Stimulated activated CD4-positive, alpha-beta T cell treated with anti-CD3 and anti-CD28 coated beads, Interleukin-15, amount 100 ng/mL, for 1 hour (primary cell): ENCODE measurements at regions not wholly inside any gene's neighbourhood (a gene's known extent, or its start where the extent isn't known, plus 50 kb on each side); places are given as distances from the start of the nearest gene placed in this dataset.
"Not testable (repeated sequence)": the region's sequence is repeated elsewhere in the genome, so short reads cannot be mapped to it uniquely, and the experiment has no call there.

Source experiments
- DNase-seq, 2 donors: peaks; one replicate each; pipeline ENCODE4 v3.0.0-alpha.2; 2020; ENCODE audit warnings: low read depth in 1 of 2, low spot score in 1 of 2

DNA sequence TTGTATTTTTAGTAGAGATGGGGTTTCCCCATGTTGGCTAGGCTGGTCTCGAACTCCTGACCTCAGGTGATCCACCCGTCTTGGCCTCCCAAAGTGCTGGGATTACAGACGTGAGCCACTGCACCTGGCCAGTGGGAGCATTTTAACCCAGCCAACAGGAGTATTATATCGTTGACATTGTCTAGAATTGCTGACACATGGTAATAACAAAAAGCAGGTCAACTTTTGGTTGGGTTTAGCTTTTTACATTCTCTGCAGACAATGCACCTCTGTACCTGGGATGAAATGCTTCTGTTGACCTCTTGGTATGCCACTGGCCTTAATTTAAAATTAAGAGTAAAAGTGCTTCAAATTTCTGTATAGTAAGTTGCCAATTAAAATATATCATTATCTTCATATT is 245.6 kb downstream of the TTC6 start:
- not testable (repeated sequence) for DNase-seq

DNA sequence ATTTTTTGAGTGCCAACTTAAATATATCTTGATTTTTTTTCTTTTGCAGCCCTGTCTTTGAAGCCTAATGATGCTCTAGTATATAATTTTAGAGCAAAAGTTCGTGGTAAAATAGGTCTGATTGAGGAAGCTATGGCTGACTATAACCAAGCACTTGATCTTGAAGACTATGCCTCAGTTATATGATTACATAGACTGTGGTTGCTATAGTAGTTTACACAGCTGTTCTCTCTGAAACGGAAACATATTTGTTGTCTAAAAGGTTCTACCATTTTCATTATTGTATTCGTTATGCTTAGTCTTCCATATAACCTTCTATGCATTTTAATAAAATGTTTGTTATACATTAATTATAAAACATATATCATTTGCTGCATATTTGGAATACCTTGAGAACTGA is 246.7 kb downstream of the TTC6 start:
- no peak for DNase-seq

DNA sequence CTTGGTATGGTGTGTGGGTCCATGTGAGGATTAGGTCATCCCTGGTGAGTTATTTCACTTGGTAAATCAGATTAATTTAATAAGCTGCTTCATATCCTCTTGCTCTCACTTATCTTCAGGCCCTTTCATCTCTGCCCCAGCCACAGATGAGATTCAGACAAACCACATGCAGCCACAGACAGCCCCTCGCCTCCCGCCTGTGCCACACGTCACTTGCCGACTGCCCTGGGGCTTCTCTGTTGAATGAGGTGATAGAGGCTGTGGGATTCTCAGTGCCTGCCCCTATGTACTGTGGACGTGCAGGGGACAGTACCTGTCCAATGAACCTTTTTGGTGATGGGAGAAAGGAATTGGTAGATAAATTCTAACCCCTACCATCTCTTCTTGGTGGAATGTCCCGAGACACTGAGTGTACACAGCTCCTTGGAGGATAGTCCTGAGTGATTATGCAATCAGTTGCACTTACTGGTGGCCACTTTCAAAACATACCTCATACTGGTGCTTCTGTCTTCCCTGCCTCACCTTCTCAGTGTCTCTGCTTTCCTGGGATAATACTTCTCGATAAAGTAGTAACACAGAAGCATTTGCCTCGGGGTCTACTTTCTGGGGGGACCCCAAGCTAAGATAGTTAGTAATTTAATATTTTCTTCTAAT is 248.7 kb downstream of the TTC6 start:
- DNase-seq: no peak

DNA sequence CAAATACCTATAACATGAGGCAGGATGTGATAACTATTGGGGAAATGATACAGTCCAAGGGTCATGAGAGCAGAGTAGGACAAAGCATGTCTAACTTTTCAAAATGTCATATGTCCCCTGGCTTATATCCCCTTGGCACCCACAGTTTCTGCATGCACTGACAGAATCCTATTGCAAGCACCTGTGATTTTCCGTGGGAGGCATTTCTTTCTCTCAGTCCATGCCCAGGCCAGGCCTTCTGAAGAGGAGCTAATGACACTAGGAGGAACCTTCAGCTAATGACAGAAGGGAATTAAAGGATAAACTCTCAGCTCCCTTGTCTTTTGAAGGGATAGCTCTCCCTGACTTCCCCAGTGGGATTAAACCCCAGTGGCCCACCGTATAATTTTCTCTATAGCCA is 249.2 kb downstream of the TTC6 start:
- no peak for DNase-seq

DNA sequence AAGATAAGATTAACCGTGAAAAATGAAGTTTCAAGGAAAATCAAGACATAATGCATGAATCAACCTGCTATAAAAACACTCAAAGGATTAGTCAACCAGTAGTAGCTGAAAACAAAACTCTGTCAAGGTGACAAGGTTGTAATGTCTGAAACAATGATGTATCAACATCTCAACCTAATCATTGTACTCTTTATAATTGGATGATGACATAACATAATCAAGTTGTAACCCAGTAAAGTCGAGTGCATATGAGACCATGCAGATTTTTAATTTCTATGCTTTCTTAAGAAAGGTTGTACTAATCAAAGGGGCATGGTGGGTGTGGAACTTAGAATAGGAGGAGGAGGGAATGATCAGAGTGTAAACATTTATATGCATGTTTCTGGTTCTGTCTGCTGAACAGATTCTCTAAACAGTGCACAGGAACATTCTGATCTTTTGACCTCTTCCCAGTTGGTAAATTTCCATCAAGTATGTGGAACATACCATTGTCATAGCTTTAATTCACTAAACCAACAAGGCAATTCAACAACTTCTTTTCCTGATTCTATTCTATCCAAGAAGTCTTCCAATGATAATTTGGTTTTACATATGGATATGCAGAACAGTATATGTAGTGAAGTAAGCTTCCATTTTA is 253.7 kb downstream of the TTC6 start:
- DNase-seq: no peak

DNA sequence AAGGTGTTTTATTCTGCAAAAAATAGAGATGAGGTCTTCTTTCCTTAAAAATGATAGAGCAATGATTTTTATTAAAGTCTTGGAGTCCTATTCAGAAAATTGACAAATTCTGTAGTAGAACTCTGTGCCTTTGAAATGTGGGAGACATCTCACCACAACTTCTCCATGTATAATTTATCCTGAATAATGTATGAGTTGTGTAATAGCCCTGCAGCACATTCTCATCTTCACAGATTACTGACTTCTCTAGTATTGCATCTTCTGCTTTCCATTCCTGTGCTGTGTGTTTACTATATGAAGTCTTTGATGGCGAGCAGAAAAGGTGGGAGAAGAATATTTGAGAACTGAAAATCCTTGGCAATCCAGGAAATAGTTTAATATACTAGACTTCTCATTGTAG is 255.6 kb downstream of the TTC6 start:
- no peak for DNase-seq

DNA sequence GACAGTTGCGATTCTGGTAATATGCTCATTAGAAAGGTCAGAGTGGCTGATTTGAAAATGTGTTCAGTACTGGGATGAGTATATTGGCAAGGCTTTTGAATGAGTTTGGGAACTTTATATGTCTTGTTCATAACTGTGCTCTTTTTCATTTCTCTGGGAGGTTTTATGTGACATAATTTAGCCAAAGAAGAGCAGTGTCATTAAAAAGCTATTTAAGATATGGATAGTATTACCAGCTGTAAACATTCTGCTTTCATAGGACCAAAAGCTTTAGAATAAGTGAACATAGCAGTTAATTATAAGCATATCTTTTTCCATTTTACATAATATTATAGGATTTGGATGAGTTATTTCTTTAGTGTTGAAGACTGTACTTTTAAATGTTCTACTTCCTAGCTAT is 260.4 kb downstream of the TTC6 start:
- DNase-seq: no peak

DNA sequence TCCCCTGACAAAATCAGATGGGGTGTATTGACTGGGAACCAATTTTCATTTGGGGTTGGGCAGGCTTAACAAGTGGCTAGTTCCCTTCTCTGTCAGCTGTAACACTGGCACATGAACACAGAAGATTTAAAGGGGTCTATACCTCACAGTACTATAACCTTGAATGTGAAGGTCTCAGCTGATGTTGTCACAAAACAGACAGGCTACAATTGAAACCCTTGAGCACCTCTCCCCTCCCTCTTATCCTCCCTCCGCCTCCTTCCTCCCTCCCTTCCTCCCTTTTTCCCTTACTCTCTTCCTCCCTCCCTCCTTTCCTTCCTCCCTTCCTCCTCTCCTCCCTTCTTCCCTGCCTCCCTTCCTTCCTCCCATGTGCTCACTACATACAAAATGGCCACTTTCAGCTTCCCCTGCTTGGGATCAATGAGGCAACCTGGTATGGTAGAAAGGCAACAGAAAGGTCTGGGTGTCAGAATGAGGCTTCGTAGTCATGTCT is 262.4 kb downstream of the TTC6 start:
- DNase-seq: no peak

DNA sequence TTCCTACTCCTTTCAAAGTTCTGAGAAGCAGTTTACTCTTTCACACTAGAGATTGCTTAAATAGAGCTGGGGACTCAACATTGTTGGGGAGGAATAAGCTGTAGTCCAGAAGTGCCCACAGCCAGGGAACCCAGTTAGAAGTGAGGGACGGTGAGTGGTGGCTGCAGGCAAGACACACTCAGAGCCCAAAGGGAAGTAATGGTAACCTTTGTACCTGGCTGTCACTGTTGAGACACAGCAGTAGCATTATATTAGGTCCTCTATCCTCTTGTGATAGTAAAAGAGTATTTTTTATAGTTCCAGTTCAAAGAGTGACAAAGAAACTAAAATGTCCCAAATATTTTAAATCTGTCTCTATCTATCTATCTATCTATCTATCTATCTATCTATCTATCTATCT is 263.3 kb downstream of the TTC6 start:
- DNase-seq: no peak

DNA sequence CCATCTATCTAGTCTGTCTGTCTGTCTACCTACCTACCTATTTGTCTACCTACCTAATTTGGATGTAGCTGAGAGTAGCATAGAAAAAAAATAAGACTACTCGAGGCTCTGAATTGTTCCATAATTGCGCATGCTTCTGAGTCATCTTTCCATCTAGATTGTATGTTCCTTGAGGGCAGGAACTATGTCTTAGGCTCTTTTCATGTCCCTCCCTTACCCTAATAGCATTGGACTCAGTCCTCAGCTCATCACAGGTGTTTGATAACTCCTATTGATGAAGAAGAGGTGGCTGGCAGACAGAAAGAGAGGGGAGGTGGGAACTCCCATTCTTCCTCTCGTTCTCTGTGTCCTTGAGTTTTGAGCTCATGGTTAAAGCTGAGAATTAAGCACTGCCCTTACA is 263.7 kb downstream of the TTC6 start:
- DNase-seq: no peak

DNA sequence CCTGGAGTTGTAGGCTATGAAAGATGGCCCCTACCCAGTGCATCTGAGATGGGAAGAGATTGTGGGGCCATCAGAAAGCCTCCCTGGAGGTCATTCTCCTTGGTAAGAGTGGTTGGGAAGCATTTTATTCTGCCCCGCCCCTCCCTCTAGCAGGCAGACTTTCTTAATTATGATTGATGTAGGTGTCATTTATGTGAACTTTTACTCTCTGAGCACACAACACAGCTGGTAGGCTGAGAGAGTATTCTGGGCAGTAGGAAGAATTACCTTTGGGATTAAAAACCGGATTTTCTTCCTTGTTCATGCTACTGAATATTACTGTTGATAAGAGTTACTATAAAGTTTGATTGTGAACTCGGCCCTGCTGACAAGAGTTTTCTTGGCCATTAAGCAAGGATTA is 266.8 kb downstream of the TTC6 start:
- DNase-seq: no peak

DNA sequence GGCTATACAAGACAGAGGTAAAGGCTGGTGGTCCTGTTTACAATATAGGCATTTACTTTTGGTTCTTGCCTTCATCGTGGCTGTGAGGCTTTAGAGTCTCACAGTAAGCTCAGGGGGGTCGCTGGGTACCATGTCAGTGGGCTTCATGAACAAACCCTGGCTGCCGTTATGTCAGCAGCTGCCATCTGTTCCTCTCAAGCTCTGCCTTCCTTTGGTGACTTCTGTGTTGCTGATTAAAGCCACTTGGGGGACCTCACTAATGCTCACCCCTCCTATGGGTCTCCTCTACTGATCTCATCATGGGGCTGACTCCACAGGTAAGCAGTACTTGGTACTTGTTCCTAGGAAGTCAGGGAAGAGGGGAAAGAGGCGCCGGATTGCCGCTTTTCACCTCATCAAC is 268.7 kb downstream of the TTC6 start:
- no peak for DNase-seq

DNA sequence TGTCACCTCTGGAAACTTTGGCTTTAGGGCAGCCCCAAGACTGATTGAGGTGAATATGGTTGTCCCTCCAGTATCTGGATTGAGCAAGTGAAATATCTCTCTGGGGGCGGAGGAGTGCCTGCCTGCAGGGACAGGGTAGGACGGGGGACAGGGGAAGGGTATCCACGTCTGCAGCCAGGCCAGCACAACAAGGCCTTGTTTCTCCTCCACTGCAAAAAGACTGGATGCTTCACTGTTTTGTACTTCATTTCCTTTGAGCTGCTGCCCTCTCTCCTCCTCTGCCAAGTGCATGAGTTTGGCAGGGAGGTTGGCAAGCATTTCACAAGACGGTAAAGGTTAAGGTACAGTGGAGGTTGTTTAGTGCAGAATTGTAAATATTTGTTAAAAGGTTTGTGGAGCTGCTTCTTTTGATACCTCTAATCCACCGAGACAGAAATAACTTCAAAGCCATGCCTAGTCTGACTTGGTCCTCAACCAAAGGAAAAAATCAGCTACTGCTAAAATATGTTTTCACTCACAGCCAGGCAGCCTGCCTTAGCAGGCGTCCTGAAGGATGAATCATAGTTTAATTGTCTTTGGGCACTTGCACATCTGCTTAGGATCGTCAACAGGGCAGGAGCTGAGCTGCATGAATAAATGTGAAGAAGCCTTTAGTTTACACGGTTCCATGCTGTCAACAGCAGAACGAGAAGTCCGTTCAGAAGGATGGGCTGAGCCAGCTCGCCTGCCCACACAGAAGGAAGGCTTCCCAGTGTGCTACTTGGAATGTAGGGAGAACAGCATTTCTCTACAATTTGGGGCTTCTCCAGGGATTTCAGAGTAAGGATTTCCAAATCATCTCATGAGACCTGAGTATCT is 269.7 kb downstream of the TTC6 start:
- DNase-seq: no peak

DNA sequence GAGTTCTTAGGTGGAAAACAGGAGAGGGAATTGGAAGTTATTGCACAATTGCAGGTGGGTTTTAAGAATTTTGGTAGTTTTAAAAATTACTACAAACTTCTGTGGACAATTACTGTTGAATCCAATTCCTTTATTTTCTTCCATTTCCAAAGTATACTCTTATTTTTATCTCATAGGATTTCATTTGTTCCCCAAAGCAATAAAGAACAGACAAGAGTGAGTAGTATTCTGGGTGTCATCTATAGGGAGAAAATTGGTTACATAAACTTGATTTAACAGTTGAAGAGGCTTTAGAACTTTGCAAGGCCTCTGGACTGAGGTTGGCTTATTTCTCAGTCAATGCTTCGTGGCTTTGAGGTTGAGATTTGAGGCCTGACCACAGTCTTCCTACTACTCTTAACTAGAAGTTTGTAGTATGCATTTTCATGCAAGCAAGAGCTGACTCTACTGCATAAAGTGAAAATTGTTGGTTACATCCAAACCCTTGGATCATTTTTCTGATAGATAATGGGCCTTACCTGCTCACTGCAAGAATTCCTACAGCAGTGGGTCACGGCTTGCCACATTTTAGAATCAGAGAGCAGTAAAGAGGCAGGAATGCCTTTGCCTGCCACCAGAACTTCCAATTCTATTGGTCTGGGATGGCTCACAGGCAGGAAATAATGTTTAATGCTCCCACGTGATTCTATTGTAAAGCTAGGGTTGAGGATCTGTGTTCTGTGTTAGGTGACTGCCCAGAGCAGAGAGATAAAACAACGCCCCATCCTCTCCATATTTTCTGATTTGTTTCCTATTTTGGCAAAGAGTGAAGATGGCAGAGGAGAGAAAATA is 270.5 kb downstream of the TTC6 start:
- DNase-seq: no peak

DNA sequence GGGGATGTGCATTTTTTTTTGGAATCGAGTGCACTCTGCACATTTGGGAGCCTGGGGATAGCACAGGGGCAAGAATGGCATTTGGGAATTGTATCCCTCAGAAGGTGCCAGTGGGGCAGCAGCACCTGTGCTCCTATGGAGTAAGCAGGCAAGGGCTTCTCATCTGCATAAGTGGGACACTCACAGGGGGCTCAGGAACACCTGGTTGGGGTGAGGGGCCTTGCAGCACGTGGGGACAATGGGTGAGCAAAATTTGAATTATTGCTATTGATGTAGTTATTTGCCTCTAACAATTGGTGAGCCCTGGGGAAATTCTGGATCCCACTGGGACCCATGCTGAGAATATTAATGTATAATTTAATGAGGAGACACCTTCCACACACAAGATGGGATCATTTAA is 274.2 kb downstream of the TTC6 start:
- DNase-seq: no peak

DNA sequence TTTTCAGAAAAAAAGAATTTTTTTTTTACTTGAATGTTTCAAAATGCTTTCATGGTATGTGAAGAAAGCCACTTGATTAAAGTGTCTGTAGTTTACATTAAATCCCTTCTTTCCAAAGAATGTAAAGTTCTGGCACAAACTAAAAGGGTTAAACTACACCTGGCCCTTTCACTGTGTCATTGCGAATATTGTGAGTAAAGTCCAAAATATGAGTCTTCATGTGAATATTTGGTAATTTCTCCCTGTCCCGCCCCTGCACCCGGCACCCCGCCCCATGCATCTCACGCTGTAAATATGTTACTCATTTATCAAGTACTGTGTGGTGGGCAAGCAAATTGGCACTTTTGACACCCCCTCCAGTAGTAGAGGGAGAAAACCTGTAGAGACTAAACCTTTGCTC is 274.7 kb downstream of the TTC6 start:
- no peak for DNase-seq

DNA sequence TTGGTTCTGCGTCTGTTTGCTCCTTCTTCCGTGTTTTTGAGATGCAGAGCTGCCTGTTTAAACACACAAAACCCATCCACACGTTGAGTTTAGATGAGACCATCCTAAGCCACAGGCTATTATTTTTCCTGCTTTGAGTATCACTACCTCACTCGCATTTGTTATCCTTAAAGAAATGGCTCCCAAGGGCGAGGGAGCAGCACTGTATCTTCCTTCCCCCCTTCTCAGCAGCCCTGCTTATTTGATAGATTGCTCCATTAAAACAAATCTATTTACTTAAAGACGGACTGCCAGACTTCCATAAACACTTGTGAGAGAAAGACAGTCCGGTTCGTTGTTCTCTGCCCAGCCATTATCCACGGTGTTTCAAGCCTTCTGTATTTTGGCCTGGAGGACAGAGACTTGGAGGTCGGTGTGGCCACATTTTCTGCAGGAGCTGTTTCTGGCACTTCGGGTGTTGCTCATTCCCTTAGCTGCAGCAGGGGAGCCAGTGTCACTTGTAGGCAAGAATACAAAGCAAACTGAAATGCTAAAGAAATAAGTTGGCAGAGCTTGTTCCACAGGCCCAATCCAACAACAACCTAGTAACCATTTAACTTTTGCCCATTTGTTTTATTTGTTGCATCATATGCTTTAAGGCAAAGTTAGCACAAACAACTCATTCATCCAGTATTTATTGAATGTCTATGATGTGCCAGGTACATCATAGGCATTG is 275.4 kb downstream of the TTC6 start:
- no peak for DNase-seq

DNA sequence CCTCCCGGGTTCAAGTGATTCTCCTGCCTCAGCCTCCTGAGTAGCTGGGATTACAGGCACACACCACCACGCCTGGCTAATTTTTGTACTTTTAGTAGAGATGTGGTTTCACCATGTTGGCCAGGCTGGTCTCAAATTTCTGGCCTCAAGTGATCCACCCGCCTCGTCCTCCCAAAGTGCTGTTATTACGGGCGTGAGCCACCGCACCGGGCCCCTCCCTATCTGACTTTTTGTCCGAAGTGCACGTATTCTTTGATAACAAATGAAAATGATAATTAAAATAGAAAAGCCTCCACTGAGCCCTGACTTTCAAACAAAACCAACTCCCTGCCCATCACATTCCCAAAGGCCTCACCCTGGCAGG is 278.6 kb downstream of the TTC6 start:
- DNase-seq: not testable (repeated sequence)

DNA sequence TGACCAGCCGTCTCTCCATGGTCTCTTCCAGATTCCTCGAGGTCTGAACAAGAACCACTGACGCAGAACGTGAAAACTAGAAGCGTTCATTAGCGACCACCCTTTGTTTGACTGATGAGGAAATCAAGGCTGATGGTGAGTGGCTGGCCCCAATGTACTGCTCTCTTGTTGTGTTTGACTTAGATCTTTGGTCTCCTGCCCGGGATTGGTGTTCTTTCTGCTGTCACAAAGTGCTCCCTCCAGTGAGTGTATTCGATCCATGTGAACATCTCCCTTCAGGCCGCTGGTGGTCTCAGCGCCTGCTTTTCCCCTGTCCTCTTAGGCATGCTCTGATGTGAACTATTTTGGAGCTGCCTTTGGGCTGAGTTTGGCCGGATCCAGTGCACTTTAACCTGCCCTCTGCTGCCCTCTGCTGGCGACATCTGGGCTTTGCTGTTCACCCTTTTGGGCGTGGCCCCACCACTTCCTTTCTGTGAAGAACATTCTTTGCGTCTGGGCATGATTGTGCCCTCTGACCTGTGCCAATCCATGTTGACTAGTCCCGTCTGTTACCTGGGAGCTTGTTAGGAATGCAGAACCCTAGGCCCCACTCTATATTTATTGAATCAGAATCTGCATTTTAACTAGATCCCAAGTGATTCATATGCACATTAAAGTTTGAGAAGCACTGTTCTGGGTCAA is 279.1 kb downstream of the TTC6 start:
- DNase-seq: peak; percentile 40 to 63

DNA sequence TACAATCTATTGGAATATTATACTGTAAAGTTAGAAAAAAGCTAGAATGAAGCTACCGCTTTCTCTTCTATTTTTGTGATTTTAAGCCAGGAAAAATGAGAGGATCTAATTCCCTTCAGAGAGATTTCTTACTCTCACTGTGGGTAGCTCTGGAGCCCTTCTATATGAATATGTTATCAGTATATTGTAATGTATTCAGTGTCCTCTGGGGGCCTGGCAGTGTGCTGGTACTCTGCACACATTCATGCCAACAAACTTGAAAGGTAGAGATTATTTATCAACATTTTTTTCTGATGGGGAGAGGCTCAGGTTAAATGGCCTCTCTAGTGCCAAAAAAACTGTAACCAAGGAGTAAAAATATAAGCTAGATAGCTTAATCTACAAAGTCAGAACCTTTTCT is 292.8 kb downstream of the TTC6 start:
- no peak for DNase-seq
